ENCODE measurements at regions not wholly inside any gene's neighbourhood (a gene's known extent, or its start where the extent isn't known, plus 50 kb on each side); places are given as distances from the start of the nearest gene placed in this dataset.

DNA sequence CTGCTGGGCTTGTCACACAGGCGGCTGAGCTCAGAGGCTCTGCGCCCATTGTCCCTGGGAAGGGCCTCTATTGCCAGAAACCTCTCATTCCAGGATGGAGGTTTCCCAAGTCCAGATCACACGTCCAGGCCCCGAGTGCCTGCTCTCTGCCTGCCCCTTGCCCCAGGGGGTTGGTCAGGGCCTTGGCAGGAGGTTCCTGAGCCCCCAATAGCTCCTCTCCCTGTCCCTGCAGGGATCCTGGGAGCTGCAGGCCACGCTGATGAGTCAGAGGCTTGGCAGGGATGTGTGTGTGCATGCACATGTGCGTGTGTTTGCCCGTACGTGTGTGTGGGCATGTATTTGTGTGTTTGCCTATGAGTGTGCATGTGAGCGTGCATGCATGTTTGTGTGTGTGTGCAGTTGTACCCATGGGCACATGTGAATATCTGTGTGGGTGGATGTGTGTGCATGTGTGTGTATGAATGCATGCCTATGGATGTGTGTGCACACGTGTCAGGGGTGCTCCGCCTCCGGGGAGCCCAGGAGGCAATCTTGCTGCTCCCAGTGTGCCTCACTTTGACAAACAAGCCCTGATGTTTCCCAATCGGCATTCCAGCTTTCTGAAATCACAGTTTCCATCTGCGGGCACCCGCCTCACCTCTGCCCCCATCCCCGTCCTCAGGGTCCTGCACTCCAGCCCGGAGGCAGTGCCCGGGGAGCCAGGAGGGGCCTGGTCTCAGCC, 98.4 kb upstream of the GSE1 start:
- TF ChIP-seq POLR2A (IDR thresholded peaks at IDR 0.05) (no peak), POLR2AphosphoS5 (IDR thresholded peaks at IDR 0.05; ENCODE audit: insufficient read depth in 1 of 2, low read depth in 1 of 2) (peak; percentile 40 to 83)
- TF ChIP-seq, protein P1, sequence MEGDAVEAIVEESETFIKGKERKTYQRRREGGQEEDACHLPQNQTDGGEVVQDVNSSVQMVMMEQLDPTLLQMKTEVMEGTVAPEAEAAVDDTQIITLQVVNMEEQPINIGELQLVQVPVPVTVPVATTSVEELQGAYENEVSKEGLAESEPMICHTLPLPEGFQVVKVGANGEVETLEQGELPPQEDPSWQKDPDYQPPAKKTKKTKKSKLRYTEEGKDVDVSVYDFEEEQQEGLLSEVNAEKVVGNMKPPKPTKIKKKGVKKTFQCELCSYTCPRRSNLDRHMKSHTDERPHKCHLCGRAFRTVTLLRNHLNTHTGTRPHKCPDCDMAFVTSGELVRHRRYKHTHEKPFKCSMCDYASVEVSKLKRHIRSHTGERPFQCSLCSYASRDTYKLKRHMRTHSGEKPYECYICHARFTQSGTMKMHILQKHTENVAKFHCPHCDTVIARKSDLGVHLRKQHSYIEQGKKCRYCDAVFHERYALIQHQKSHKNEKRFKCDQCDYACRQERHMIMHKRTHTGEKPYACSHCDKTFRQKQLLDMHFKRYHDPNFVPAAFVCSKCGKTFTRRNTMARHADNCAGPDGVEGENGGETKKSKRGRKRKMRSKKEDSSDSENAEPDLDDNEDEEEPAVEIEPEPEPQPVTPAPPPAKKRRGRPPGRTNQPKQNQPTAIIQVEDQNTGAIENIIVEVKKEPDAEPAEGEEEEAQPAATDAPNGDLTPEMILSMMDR (IDR thresholded peaks at IDR 0.05): no peak

Data from vagina (tissue), 2 donors.